Astrocyte of the cerebellum (primary cell): ENCODE measurements at regions not wholly inside any gene's neighbourhood (a gene's known extent, or its start where the extent isn't known, plus 50 kb on each side); places are given as distances from the start of the nearest gene placed in this dataset.

Experiments used
- DNase-seq: peaks from one replicate; pipeline ENCODE4 v3.0.0-alpha.2; 2011; ENCODE audit warnings: low read depth
- H3K4me3 ChIP-seq: 2 replicates; pipeline ENCODE4 v1.5.1; 2011; ENCODE audit warnings: mild to moderate bottlenecking, low read depth, low read length, moderate library complexity
- in situ Hi-C: cut with HindIII; loops from 2 replicates; pipeline ENCODE4 v1.10.0; 2017; ENCODE audit warnings: low sequenced_read_pairs
- TF ChIP-seq, protein P1 (sequence below): IDR thresholded peaks from 2 replicates; pipeline ENCODE4 v1.5.1; 2012; ENCODE audit warnings: low read length, low read depth, moderate library complexity, mild to moderate bottlenecking; ENCODE audit errors: missing control alignments

GRCh38 chr2:51888120-51888519 lies 856.2 kb upstream of the NRXN1 start:
- no peak for DNase-seq
- TF ChIP-seq, protein P1, sequence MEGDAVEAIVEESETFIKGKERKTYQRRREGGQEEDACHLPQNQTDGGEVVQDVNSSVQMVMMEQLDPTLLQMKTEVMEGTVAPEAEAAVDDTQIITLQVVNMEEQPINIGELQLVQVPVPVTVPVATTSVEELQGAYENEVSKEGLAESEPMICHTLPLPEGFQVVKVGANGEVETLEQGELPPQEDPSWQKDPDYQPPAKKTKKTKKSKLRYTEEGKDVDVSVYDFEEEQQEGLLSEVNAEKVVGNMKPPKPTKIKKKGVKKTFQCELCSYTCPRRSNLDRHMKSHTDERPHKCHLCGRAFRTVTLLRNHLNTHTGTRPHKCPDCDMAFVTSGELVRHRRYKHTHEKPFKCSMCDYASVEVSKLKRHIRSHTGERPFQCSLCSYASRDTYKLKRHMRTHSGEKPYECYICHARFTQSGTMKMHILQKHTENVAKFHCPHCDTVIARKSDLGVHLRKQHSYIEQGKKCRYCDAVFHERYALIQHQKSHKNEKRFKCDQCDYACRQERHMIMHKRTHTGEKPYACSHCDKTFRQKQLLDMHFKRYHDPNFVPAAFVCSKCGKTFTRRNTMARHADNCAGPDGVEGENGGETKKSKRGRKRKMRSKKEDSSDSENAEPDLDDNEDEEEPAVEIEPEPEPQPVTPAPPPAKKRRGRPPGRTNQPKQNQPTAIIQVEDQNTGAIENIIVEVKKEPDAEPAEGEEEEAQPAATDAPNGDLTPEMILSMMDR: no peak
- in situ Hi-C loops: no loop called here
- no peak overlapping the region for H3K4me3 ChIP-seq

GRCh38 chr2:51881673-51882072 lies 849.7 kb upstream of the NRXN1 start:
- DNase-seq: no peak
- in situ Hi-C loops: no loop called here
- no peak overlapping the region for H3K4me3 ChIP-seq
- TF ChIP-seq, protein P1: no peak

- in situ Hi-C loops: no loop called here
- H3K4me3 ChIP-seq: no peak overlapping the region
- TF ChIP-seq, protein P1: no peak
- DNase-seq: no peak
Observed at GRCh38 chr2:51880153-51880552, 848.2 kb upstream of the NRXN1 start.

GRCh38 chr2:51866361-51866760 lies 834.4 kb upstream of the NRXN1 start:
- TF ChIP-seq, protein P1: no peak
- H3K4me3 ChIP-seq: no peak overlapping the region
- DNase-seq: no peak
- in situ Hi-C loops: no loop called here

DNA sequence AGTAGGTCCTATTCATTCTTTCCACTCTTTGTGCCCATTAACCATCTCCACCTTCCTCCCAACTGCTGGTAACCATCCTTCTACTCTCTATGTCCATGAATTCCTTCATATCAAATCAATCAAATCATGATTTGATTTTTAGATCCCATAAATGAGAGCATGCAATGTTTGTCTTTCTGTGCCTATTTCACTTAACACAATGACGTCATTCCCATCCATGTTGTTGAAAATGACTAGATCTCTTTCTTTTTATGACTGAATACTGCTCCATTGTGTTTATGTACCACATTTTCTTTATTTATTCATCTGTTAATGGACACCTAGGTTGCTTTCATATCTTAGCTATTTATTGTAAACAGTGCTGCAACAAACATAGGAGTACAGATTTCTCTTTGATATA lies 827.3 kb upstream of the NRXN1 start:
- TF ChIP-seq, protein P1: no peak
- H3K4me3 ChIP-seq: no peak overlapping the region
- in situ Hi-C loops: no loop called here
- no peak for DNase-seq

DNA sequence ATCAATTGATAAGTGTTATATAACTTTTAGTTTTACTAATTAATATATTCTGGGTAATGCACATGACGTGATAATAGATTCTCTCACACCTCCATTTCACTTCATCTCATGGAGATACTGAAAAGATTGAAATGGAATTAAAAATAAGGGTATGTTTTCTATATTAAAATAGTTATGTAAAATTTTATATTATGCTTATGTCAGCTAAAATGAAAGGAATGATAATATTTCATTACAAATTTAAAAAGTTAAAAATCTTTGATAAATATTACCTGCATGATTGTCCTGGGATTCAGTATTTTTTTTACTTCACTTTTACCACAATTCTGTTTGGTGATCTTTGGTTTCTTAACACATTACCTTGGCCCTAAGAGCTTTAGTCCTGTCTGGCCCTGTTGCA lies 823.8 kb upstream of the NRXN1 start:
- in situ Hi-C loops: no loop called here
- TF ChIP-seq, protein P1: no peak
- DNase-seq: no peak
- H3K4me3 ChIP-seq: no peak overlapping the region

DNA sequence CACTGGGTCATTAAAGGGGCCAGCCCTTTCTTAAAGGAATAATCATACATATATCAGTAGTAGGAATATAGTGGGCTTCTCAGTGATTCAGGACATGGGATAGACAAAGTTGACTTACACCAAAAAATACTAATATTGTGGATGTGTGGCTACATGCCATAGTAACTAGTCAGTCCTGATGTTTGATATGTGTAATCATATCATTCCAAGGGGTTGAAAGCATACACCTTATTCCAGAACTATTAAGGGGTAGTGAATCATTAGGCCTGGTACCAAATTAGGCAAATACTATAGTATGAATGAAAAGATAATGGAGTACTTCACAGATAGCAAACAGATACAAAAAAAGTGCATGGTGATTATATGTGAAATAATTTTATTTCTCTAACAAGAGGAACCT lies 814.9 kb upstream of the NRXN1 start:
- no peak for DNase-seq
- in situ Hi-C loops: no loop called here
- no peak overlapping the region for H3K4me3 ChIP-seq
- TF ChIP-seq, protein P1: no peak
